Neural cell (in vitro differentiated cells): ENCODE measurements at regions not wholly inside any gene's neighbourhood (a gene's known extent, or its start where the extent isn't known, plus 50 kb on each side); places are given as distances from the start of the nearest gene placed in this dataset.

ENCODE experiments used
- EP300 ChIP-seq: fragments of 450-650 bp; conservative IDR thresholded peaks from 2 replicates; pipeline ENCODE4 v1.6.1; 2014; ENCODE audit warnings: antibody characterized with exemption, mild to moderate bottlenecking, moderate library complexity; ENCODE audit not compliant: poor library complexity, severe bottlenecking
- EZH2 ChIP-seq: fragments of 200-600, 300-800 bp; shearing (Covaris generic), sonication (generic); IDR thresholded peaks from 2 replicates; pipeline ENCODE4 v1.6.1; 2014; ENCODE audit warnings: antibody characterized with exemption, low read length, borderline replicate concordance, mild to moderate bottlenecking; ENCODE audit not compliant: insufficient read depth, poor library complexity, severe bottlenecking
- MXI1 ChIP-seq: fragments of 450-650 bp; conservative IDR thresholded peaks from 2 replicates; pipeline ENCODE4 v1.6.1; 2014; ENCODE audit warnings: antibody characterized with exemption, mild to moderate bottlenecking; ENCODE audit not compliant: poor library complexity, severe bottlenecking
- RAD21 ChIP-seq: fragments of 450-650 bp; conservative IDR thresholded peaks from 2 replicates; pipeline ENCODE4 v1.6.1; 2014; ENCODE audit warnings: antibody characterized with exemption, mild to moderate bottlenecking, moderate library complexity
- SMC3 ChIP-seq: fragments of 450-650 bp; conservative IDR thresholded peaks from 2 replicates; pipeline ENCODE4 v1.6.1; 2014; ENCODE audit warnings: antibody characterized with exemption, mild to moderate bottlenecking, moderate library complexity; ENCODE audit not compliant: poor library complexity
- TF ChIP-seq, protein P1 (sequence below): fragments of 450-650 bp; IDR thresholded peaks from 2 replicates; pipeline ENCODE4 v1.5.1; 2014; ENCODE audit warnings: antibody characterized with exemption, mild to moderate bottlenecking, moderate library complexity; ENCODE audit not compliant: poor library complexity, severe bottlenecking

DNA sequence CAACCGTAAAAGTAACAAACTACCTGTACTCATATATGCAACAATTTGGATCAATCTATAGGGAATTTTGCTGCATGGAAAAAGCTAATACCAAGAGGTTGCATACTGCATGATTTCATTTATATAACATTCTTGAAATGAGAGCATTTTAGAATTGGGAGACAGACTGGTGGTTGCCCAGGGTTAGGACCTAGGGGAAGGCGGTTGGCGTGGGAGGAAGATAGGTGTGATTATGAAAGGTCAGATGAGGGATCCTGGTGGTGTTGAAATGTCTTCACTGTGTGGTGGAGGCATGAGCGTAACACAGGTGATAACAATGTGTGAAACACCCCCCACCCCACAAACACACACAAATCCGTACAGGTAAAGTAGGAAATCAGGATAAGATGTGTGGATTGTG, 176.6 kb upstream of the ZBED5 start:
- TF ChIP-seq SMC3 (no peak), MXI1 (no peak), EP300 (no peak), EZH2 (no peak), RAD21 (no peak)
- TF ChIP-seq, protein P1, sequence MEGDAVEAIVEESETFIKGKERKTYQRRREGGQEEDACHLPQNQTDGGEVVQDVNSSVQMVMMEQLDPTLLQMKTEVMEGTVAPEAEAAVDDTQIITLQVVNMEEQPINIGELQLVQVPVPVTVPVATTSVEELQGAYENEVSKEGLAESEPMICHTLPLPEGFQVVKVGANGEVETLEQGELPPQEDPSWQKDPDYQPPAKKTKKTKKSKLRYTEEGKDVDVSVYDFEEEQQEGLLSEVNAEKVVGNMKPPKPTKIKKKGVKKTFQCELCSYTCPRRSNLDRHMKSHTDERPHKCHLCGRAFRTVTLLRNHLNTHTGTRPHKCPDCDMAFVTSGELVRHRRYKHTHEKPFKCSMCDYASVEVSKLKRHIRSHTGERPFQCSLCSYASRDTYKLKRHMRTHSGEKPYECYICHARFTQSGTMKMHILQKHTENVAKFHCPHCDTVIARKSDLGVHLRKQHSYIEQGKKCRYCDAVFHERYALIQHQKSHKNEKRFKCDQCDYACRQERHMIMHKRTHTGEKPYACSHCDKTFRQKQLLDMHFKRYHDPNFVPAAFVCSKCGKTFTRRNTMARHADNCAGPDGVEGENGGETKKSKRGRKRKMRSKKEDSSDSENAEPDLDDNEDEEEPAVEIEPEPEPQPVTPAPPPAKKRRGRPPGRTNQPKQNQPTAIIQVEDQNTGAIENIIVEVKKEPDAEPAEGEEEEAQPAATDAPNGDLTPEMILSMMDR, result no peak
